GM23338 (cell line): ENCODE measurements at regions not wholly inside any gene's neighbourhood (a gene's known extent, or its start where the extent isn't known, plus 50 kb on each side); places are given as distances from the start of the nearest gene placed in this dataset.

Experiments
- ATAC-seq: fragments of 200-7000 bp; cut with Tn5 transposase; 3 replicates; pipeline ENCODE4 v1.9.1; 2020
- DNase-seq: peaks from one replicate; pipeline ENCODE4 v3.0.0-alpha.2; 2015; ENCODE audit warnings: low spot score
- H2AFZ ChIP-seq: fragments of 200-600 bp; sonication (generic); 2 replicates; pipeline ENCODE4 v1.8.0; 2016; ENCODE audit warnings: antibody characterized with exemption, mild to moderate bottlenecking, moderate library complexity
- H3F3A ChIP-seq: fragments of 200-600 bp; sonication (generic); replicated peaks from 2 replicates; pipeline ENCODE4 v1.8.0; 2017; ENCODE audit warnings: antibody characterized with exemption, mixed run types, low read depth
- H3K27ac ChIP-seq: fragments of 200-600 bp; sonication (generic); 2 replicates; pipeline ENCODE4 v1.6.1; 2016; ENCODE audit warnings: low read depth
- H3K27me3 ChIP-seq: fragments of 200-600 bp; sonication (generic); 2 replicates; pipeline ENCODE4 v1.8.0; 2016; ENCODE audit warnings: mild to moderate bottlenecking, mixed run types, moderate library complexity; ENCODE audit not compliant: insufficient read depth
- H3K36me3 ChIP-seq: fragments of 200-600 bp; sonication (generic); 2 replicates; pipeline ENCODE4 v1.8.0; 2016; ENCODE audit warnings: mild to moderate bottlenecking; ENCODE audit not compliant: insufficient read depth
- H3K4me1 ChIP-seq: fragments of 200-600 bp; sonication (generic); 2 replicates; pipeline ENCODE4 v1.8.0; 2016; ENCODE audit warnings: mild to moderate bottlenecking, moderate library complexity; ENCODE audit not compliant: insufficient read depth
- H3K4me2 ChIP-seq: fragments of 200-600 bp; sonication (generic); 2 replicates; pipeline ENCODE4 v1.7.1; 2017; ENCODE audit warnings: mixed run types
- H3K4me3 ChIP-seq: fragments of 200-600 bp; sonication (generic); 2 replicates; pipeline ENCODE4 v1.6.1; 2016; ENCODE audit warnings: mixed run types
- H3K79me2 ChIP-seq: fragments of 200-600 bp; sonication (generic); replicated peaks from 2 replicates; pipeline ENCODE4 v1.8.0; 2017; ENCODE audit warnings: mild to moderate bottlenecking; ENCODE audit not compliant: insufficient read depth
- H3K9me2 ChIP-seq: fragments of 200-600 bp; sonication (generic); 2 replicates; pipeline ENCODE4 v1.8.0; 2017; ENCODE audit not compliant: insufficient read depth
- H4K20me1 ChIP-seq: fragments of 200-600 bp; sonication (generic); replicated peaks from 2 replicates; pipeline ENCODE4 v1.8.0; 2017; ENCODE audit warnings: mild to moderate bottlenecking; ENCODE audit not compliant: insufficient read depth
- H3K27ac Mint-ChIP-seq: 2 replicates; pipeline ENCODE4 v1.8.0; 2020; ENCODE audit warnings: inconsistent platforms, mild to moderate bottlenecking, moderate library complexity, mixed read lengths
- H3K27me3 Mint-ChIP-seq: 3 replicates; pipeline ENCODE4 v1.8.0; 2022; ENCODE audit warnings: low read depth, mild to moderate bottlenecking, moderate library complexity, mixed read lengths, inconsistent platforms; ENCODE audit not compliant: insufficient read depth, poor library complexity
- H3K36me3 Mint-ChIP-seq: 3 replicates; pipeline ENCODE4 v1.8.0; 2021; ENCODE audit warnings: low read depth, mild to moderate bottlenecking, inconsistent platforms, moderate library complexity, mixed read lengths
- H3K4me1 Mint-ChIP-seq: 3 replicates; pipeline ENCODE4 v1.8.0; 2020; ENCODE audit warnings: mild to moderate bottlenecking, inconsistent platforms, mixed read lengths
- H3K4me3 Mint-ChIP-seq: 3 replicates; pipeline ENCODE4 v1.8.0; 2021; ENCODE audit warnings: moderate library complexity, mild to moderate bottlenecking, inconsistent platforms, mixed read lengths
- H3K9me3 Mint-ChIP-seq: 3 replicates; pipeline ENCODE4 v1.8.0; 2020; ENCODE audit warnings: moderate library complexity, mild to moderate bottlenecking, inconsistent platforms, mixed read lengths
- NANOG ChIP-seq: IDR thresholded peaks from 2 replicates; pipeline ENCODE4 v1.6.1; 2016; ENCODE audit warnings: antibody characterized with exemption, borderline replicate concordance
- STAT1 ChIP-seq: IDR thresholded peaks from one replicate; pipeline ENCODE4 v1.6.1; 2016; ENCODE audit warnings: antibody characterized with exemption; ENCODE audit not compliant: unreplicated experiment
- TF ChIP-seq, protein P1 (sequence below): fragments of 250-450 bp; sonication (Bioruptor Pico); IDR thresholded peaks from 2 replicates; pipeline ENCODE4 v1.5.0; 2020; ENCODE audit warnings: mild to moderate bottlenecking, moderate library complexity
- TF ChIP-seq, protein P2 (sequence below): IDR thresholded peaks from one replicate; pipeline ENCODE4 v1.6.1; 2018; ENCODE audit warnings: antibody characterized with exemption; ENCODE audit not compliant: unreplicated experiment

DNA sequence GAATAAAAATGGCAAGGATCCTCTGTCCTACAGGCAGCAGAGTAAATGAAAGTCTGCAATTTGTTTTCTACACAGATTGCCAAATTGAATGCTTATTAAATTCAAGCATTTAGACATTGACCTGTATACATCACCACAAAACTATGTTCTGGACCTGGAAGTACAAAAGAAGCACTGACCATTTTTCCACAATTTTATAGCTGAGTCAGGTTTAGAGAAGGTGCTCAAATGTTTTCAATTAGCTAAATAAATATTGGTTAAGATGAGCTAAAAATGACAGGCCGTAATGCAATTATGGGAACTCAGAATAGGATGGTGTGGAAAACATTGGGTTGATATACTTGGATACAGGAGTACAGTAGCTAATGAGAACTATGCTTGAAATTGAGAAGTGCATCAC lies 490.7 kb upstream of the MEIS1 start:
- Mint-ChIP-seq H3K27me3 (peaks cover 2% of the 10 kb centered on the region), H3K9me3 (peaks cover 10% of the 10 kb centered on the region), H3K4me3 (no peak overlapping the region), H3K4me1 (no peaks in the 10 kb centered on the region), H3K36me3 (peaks cover 12% of the 10 kb centered on the region; the same call in 2 of the 3 replicates), H3K27ac (no peak overlapping the region)
- no peak overlapping the region for H3K27ac ChIP-seq
- DNase-seq (no peak), ATAC-seq (no peak)
- no peaks in the 10 kb centered on the region for H4K20me1 ChIP-seq
- no peak overlapping the region for H3K4me2 ChIP-seq
- H3K4me3 ChIP-seq: no peak overlapping the region
- H3K27me3 ChIP-seq: no peaks in the 10 kb centered on the region
- no peaks in the 10 kb centered on the region for H3F3A ChIP-seq
- H3K79me2 ChIP-seq: no peaks in the 10 kb centered on the region
- 0 out of 2 replicates have a peak, but pooled peaks cover 3% of the 10 kb centered on the region for H3K9me2 ChIP-seq
- TF ChIP-seq, protein P1, sequence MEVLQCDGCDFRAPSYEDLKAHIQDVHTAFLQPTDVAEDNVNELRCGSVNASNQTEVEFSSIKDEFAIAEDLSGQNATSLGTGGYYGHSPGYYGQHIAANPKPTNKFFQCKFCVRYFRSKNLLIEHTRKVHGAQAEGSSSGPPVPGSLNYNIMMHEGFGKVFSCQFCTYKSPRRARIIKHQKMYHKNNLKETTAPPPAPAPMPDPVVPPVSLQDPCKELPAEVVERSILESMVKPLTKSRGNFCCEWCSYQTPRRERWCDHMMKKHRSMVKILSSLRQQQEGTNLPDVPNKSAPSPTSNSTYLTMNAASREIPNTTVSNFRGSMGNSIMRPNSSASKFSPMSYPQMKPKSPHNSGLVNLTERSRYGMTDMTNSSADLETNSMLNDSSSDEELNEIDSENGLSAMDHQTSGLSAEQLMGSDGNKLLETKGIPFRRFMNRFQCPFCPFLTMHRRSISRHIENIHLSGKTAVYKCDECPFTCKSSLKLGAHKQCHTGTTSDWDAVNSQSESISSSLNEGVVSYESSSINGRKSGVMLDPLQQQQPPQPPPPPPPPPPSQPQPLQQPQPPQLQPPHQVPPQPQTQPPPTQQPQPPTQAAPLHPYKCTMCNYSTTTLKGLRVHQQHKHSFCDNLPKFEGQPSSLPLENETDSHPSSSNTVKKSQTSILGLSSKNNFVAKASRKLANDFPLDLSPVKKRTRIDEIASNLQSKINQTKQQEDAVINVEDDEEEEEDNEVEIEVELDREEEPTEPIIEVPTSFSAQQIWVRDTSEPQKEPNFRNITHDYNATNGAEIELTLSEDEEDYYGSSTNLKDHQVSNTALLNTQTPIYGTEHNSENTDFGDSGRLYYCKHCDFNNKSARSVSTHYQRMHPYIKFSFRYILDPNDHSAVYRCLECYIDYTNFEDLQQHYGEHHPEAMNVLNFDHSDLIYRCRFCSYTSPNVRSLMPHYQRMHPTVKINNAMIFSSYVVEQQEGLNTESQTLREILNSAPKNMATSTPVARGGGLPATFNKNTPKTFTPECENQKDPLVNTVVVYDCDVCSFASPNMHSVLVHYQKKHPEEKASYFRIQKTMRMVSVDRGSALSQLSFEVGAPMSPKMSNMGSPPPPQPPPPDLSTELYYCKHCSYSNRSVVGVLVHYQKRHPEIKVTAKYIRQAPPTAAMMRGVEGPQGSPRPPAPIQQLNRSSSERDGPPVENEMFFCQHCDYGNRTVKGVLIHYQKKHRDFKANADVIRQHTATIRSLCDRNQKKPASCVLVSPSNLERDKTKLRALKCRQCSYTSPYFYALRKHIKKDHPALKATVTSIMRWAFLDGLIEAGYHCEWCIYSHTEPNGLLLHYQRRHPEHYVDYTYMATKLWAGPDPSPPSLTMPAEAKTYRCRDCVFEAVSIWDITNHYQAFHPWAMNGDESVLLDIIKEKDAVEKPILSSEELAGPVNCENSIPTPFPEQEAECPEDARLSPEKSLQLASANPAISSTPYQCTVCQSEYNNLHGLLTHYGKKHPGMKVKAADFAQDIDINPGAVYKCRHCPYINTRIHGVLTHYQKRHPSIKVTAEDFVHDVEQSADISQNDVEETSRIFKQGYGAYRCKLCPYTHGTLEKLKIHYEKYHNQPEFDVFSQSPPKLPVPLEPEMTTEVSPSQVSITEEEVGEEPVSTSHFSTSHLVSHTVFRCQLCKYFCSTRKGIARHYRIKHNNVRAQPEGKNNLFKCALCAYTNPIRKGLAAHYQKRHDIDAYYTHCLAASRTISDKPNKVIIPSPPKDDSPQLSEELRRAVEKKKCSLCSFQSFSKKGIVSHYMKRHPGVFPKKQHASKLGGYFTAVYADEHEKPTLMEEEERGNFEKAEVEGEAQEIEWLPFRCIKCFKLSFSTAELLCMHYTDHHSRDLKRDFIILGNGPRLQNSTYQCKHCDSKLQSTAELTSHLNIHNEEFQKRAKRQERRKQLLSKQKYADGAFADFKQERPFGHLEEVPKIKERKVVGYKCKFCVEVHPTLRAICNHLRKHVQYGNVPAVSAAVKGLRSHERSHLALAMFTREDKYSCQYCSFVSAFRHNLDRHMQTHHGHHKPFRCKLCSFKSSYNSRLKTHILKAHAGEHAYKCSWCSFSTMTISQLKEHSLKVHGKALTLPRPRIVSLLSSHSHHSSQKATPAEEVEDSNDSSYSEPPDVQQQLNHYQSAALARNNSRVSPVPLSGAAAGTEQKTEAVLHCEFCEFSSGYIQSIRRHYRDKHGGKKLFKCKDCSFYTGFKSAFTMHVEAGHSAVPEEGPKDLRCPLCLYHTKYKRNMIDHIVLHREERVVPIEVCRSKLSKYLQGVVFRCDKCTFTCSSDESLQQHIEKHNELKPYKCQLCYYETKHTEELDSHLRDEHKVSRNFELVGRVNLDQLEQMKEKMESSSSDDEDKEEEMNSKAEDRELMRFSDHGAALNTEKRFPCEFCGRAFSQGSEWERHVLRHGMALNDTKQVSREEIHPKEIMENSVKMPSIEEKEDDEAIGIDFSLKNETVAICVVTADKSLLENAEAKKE (CRISPR knock-in tag): no peak
- no peak for TF ChIP-seq STAT1
- H2AFZ ChIP-seq: no peak overlapping the region
- H3K36me3 ChIP-seq: no peaks in the 10 kb centered on the region
- no peaks in the 10 kb centered on the region for H3K4me1 ChIP-seq

DNA sequence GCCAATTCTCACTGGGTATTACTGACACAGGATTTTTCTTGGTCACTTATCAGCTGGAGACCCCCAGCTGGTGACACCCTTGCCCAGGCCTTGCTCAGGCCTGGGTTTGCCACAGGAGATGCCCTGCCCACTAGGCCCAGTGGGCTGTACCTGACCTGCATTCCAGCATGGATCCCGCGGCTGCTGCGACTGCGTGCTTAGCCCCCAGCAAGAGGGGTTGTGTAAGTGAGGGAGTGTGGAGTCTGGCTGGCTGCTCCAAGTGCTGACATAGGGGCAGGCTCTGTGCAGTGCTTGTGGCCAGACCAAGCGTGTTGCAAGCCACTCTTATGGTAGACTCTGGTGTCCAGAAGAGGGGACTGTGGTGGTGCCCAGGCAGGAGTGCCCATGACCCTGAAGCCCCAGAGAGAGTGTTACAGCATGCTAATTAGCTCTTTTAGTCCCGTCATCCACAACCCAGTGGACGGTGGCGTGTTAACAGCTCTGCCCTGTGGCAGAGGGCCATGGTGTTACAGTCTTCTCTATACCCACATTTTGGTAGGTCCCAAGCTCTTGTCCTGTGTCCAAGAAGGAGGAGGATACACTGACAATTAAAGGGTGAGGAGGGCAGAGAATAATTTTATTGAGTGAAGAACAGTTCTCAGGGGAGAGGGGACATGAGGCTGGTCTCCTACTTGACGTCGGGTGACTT lies 491.7 kb upstream of the MEIS1 start:
- H3K4me2 ChIP-seq: no peak overlapping the region
- no peak for ATAC-seq
- H3K36me3 ChIP-seq: no peaks in the 10 kb centered on the region
- H2AFZ ChIP-seq: no peak overlapping the region
- H3K4me3 Mint-ChIP-seq: no peak overlapping the region
- H4K20me1 ChIP-seq: no peaks in the 10 kb centered on the region
- H3K4me1 Mint-ChIP-seq: no peaks in the 10 kb centered on the region
- H3K4me3 ChIP-seq: no peak overlapping the region
- DNase-seq: no peak
- no peak overlapping the region for H3K27ac ChIP-seq
- H3K4me1 ChIP-seq: no peaks in the 10 kb centered on the region
- H3F3A ChIP-seq: no peaks in the 10 kb centered on the region
- no peaks in the 10 kb centered on the region for H3K79me2 ChIP-seq
- H3K9me3 Mint-ChIP-seq: peaks cover 10% of the 10 kb centered on the region
- H3K27me3 ChIP-seq: no peaks in the 10 kb centered on the region
- H3K27ac Mint-ChIP-seq: no peak overlapping the region
- peaks cover 2% of the 10 kb centered on the region for H3K27me3 Mint-ChIP-seq
- peaks cover 12% of the 10 kb centered on the region; the same call in 2 of the 3 replicates for H3K36me3 Mint-ChIP-seq
- H3K9me2 ChIP-seq: 0 out of 2 replicates have a peak, but pooled peaks cover 3% of the 10 kb centered on the region
- TF ChIP-seq, protein P2, sequence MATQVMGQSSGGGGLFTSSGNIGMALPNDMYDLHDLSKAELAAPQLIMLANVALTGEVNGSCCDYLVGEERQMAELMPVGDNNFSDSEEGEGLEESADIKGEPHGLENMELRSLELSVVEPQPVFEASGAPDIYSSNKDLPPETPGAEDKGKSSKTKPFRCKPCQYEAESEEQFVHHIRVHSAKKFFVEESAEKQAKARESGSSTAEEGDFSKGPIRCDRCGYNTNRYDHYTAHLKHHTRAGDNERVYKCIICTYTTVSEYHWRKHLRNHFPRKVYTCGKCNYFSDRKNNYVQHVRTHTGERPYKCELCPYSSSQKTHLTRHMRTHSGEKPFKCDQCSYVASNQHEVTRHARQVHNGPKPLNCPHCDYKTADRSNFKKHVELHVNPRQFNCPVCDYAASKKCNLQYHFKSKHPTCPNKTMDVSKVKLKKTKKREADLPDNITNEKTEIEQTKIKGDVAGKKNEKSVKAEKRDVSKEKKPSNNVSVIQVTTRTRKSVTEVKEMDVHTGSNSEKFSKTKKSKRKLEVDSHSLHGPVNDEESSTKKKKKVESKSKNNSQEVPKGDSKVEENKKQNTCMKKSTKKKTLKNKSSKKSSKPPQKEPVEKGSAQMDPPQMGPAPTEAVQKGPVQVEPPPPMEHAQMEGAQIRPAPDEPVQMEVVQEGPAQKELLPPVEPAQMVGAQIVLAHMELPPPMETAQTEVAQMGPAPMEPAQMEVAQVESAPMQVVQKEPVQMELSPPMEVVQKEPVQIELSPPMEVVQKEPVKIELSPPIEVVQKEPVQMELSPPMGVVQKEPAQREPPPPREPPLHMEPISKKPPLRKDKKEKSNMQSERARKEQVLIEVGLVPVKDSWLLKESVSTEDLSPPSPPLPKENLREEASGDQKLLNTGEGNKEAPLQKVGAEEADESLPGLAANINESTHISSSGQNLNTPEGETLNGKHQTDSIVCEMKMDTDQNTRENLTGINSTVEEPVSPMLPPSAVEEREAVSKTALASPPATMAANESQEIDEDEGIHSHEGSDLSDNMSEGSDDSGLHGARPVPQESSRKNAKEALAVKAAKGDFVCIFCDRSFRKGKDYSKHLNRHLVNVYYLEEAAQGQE: no peak
- TF ChIP-seq NANOG: no peak
- no peak for TF ChIP-seq STAT1
